ENCODE measurements at regions not wholly inside any gene's neighbourhood (a gene's known extent, or its start where the extent isn't known, plus 50 kb on each side); places are given as distances from the start of the nearest gene placed in this dataset.

DNA sequence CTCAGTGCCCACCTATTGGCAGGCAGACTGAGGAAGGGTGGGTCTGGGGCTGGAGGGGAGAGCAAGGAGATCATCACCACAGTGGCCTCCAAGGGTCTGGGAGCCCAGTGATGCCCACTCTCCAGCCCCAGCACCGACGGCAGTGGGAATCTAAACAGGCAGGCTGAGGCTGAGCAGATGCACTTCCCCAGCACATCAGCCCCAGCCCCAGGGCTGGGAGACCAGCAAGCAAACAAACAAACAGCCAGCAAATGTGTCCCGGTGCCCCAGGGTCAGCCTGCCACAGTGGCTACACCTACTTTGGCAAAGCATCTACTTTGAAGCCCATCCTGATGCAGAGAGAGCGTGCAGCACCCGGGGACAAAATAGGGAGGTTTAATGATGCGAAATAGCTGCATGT lies 216.3 kb upstream of the ZC3H12A start:
- TF ChIP-seq POLR2A (IDR thresholded peaks at IDR 0.05; ENCODE audit: low read length) = no peak
- TF ChIP-seq GATA1 (IDR thresholded peaks at IDR 0.05; ENCODE audit: low read depth, low read length) = no peak

Data from erythroblast (primary cell).